Transverse colon (tissue), 4 donors: ENCODE measurements at regions not wholly inside any gene's neighbourhood (a gene's known extent, or its start where the extent isn't known, plus 50 kb on each side); places are given as distances from the start of the nearest gene placed in this dataset.

Experiments used
- DNase-seq: peaks from one replicate; pipeline ENCODE4 v3.0.0-alpha.2; 2019
- H3K27ac ChIP-seq, 4 donors: fragments of 200-600 bp; sonication (generic); 2 replicates each; pipeline ENCODE4 v1.5.1; 2016 to 2018; ENCODE audit warnings: inconsistent platforms in 4 of 4
- H3K27me3 ChIP-seq: fragments of 200-600 bp; sonication (generic); 2 replicates; pipeline ENCODE4 v1.5.1; 2017; ENCODE audit warnings: inconsistent platforms
- H3K36me3 ChIP-seq, 4 donors: fragments of 200-600 bp; sonication (generic); 2 replicates each; pipeline ENCODE4 v1.5.1; 2017 to 2019; ENCODE audit warnings: inconsistent platforms in 4 of 4
- H3K4me1 ChIP-seq, 4 donors: fragments of 200-600 bp; sonication (generic); 2 replicates each; pipeline ENCODE4 v1.5.1; 2017 to 2020; ENCODE audit warnings: inconsistent platforms in 4 of 4
- H3K4me3 ChIP-seq, 4 donors: fragments of 200-600 bp; sonication (generic); 1 replicate in 1 of 4; 2 replicates in 3 of 4; pipeline versions ENCODE4 v1.5.1 to v1.6.1; 2017 to 2019; ENCODE audit warnings: inconsistent platforms in 4 of 4
- H3K9me3 ChIP-seq, 2 donors: fragments of 200-600 bp; sonication (generic); 2 replicates each; pipeline ENCODE4 v1.5.1; 2017 to 2019; ENCODE audit warnings: inconsistent platforms in 2 of 2
- EP300 ChIP-seq: sonication (generic); formaldehyde crosslinking; IDR thresholded peaks from one replicate; pipeline ENCODE4 v1.6.1; 2017; ENCODE audit warnings: antibody characterized with exemption, low read depth
- POLR2A ChIP-seq: fragments of 450-650 bp; IDR thresholded peaks from one replicate; pipeline ENCODE4 v1.6.1; 2016; ENCODE audit warnings: antibody characterized with exemption, mild to moderate bottlenecking, moderate library complexity
- POLR2AphosphoS5 ChIP-seq, 3 donors: sonication (generic); formaldehyde crosslinking; IDR thresholded peaks; one replicate each; pipeline ENCODE4 v1.6.1; 2016; ENCODE audit warnings: antibody characterized with exemption in 3 of 3
- WGBS, 2 donors: methylation state at CpG; one replicate each; pipeline ENCODE4 v1.1.5; 2018; ENCODE audit warnings: low coverage in 1 of 2; 5-methylcytosine and 5-hydroxymethylcytosine counted together
- in situ Hi-C, 4 donors: fragments of 200-750 bp; cut with MboI; loops; one replicate each; pipeline versions ENCODE4 v1.15.0 to v1.15.1; 2017; ENCODE audit warnings: low sequenced_read_pairs in 3 of 4, low pct_ligation_motif_present in 1 of 4, low pct_unique_long_range_greater_than_20kb in 1 of 4
- intact Hi-C: fragments of 100-400 bp; cut with DNase I; formaldehyde crosslinking; loops from one replicate; pipeline ENCODE4 v1.15.1; 2023; ENCODE audit warnings: low total_unique reads
- TF ChIP-seq, protein P1 (sequence below), 5 experiments: fragments of 200-600 bp in 3 of 5; fragments of 450-650 bp in 2 of 5; sonication (generic) in 3 of 5; IDR thresholded peaks; 1 replicate in 2 of 5; 2 replicates in 3 of 5; pipeline ENCODE4 v1.5.1; 2016 to 2017; ENCODE audit warnings: antibody characterized with exemption in 5 of 5, inconsistent platforms in 3 of 5, mild to moderate bottlenecking in 2 of 5, moderate library complexity in 1 of 5

DNA sequence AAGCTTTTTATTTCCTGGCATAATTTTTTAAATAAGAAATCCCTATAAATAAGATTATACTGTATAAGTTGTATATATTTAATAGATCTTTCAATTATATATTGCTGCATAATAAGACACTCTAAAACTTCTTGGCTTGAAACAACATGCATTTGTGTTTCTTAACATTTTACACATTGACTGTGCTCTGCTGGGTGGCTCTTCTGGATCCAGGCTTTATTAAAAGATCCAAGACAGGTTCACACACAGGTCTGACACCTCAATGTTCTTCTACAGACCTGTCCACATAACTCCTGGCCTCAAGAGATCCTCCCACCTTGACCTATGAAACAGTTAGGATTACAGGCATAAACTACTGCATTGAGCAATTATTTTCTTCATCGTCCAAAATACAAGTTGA lies 77.6 kb upstream of the PCDH17 start:
- no peaks in the 10 kb centered on the region for H3K4me1 ChIP-seq
- WGBS, 2 donors: 91 to 94% methylated on average over 1 of the region's 1 CpG
- no peak overlapping the region for H3K27ac ChIP-seq
- DNase-seq: no peak
- intact Hi-C loops (no loop called here), in situ Hi-C loops (no loop called here)
- no peaks in the 10 kb centered on the region for H3K36me3 ChIP-seq
- H3K4me3 ChIP-seq: no peak overlapping the region
- no peaks in the 10 kb centered on the region for H3K27me3 ChIP-seq
- TF ChIP-seq POLR2A: no peak
- no peak for TF ChIP-seq EP300
- TF ChIP-seq, protein P1, sequence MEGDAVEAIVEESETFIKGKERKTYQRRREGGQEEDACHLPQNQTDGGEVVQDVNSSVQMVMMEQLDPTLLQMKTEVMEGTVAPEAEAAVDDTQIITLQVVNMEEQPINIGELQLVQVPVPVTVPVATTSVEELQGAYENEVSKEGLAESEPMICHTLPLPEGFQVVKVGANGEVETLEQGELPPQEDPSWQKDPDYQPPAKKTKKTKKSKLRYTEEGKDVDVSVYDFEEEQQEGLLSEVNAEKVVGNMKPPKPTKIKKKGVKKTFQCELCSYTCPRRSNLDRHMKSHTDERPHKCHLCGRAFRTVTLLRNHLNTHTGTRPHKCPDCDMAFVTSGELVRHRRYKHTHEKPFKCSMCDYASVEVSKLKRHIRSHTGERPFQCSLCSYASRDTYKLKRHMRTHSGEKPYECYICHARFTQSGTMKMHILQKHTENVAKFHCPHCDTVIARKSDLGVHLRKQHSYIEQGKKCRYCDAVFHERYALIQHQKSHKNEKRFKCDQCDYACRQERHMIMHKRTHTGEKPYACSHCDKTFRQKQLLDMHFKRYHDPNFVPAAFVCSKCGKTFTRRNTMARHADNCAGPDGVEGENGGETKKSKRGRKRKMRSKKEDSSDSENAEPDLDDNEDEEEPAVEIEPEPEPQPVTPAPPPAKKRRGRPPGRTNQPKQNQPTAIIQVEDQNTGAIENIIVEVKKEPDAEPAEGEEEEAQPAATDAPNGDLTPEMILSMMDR (IDR thresholded peaks at IDR 0.05): no peak
- no peak for TF ChIP-seq POLR2AphosphoS5 (IDR thresholded peaks at IDR 0.05)
- H3K9me3 ChIP-seq: peaks cover 0 to 7% of the 10 kb centered on the region in 2 donors

DNA sequence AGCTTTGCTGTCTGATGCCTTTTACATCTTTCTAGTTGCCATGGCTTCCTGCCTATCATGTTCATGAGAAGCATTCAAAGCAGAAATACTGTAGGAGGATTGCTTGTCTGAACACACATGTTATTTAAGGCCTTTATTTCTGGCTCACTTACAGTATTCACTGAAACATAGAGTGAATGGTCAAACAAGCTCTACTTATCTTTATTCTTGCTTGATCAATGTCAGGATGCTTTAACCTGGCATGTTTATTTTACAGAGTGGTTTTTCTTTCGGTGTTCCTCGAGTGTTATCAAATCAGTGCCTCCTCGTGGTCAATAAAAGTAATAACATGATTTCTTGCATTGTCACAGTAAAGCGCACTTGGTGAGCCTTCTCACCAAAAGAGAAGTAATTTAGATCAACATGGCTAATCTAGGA lies 73.5 kb upstream of the PCDH17 start:
- no peak for DNase-seq
- no peak overlapping the region for H3K4me3 ChIP-seq
- H3K27ac ChIP-seq: no peak overlapping the region
- no peaks in the 10 kb centered on the region for H3K4me1 ChIP-seq
- peaks cover 0 to 7% of the 10 kb centered on the region in 2 donors for H3K9me3 ChIP-seq
- no peak for TF ChIP-seq POLR2AphosphoS5 (IDR thresholded peaks at IDR 0.05)
- TF ChIP-seq, protein P1 (IDR thresholded peaks at IDR 0.05): peak in 1 of 5 experiments; percentile 13
- H3K36me3 ChIP-seq: no peaks in the 10 kb centered on the region
- intact Hi-C loops: no loop called here
- H3K27me3 ChIP-seq: no peaks in the 10 kb centered on the region
- WGBS, 2 donors: 7 to 9% methylated on average over 4 of the region's 4 CpGs
- in situ Hi-C loops: no loop called here

DNA sequence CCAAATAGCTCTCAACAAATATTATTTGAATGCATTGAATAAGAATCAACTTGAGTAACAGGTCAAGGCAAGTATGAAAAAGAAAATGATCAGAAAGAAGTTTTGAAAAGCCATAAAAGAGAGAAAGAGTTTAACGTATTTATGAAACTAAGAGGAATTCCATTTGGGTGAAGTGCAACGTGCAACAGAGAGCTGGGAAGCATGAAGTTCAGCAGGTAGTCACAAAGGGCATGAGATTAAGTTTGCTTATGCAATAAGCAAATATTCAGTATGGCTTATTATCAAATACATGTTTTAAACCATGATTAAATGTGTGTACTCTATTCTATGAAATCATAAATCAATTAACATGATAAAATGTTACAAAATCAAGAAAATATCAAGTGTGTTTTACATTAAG lies 62.7 kb upstream of the PCDH17 start:
- in situ Hi-C loops: no loop called here
- intact Hi-C loops: no loop called here
- WGBS, 2 donors: 41 to 45% methylated on average over 2 of the region's 2 CpGs
- H3K4me1 ChIP-seq: no peaks in the 10 kb centered on the region
- H3K4me3 ChIP-seq: no peak overlapping the region
- DNase-seq: no peak
- TF ChIP-seq POLR2A: no peak
- TF ChIP-seq EP300: no peak
- TF ChIP-seq, protein P1 (IDR thresholded peaks at IDR 0.05): no peak
- TF ChIP-seq POLR2AphosphoS5 (IDR thresholded peaks at IDR 0.05): no peak
- H3K9me3 ChIP-seq: no peaks in the 10 kb centered on the region
- no peak overlapping the region for H3K27ac ChIP-seq
- H3K36me3 ChIP-seq: no peaks in the 10 kb centered on the region
- H3K27me3 ChIP-seq: no peaks in the 10 kb centered on the region

DNA sequence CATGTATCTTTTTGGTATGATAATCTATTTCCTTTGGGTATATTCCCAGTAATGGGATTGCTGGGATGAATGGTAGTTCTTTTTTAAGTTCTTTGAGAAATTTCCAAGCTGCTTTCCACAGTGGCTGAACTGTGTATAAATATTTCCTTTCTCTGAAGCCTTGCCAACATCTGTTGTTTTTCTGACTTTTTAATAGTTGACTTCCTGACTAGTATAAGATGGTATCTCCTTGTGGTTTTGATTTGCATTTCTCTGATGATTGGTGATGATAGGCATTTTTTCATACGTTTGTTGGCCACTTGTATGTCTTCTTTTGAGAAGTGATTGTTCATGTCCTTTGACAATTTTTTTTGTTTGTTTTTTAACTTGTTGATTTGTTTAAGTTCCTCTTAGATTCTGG lies 61.6 kb upstream of the PCDH17 start:
- intact Hi-C loops: no loop called here
- Histone ChIP-seq H3K27me3 (no peaks in the 10 kb centered on the region), H3K27ac (no peak overlapping the region), H3K9me3 (peaks cover 0 to 5% of the 10 kb centered on the region in 2 donors), H3K36me3 (no peaks in the 10 kb centered on the region), H3K4me3 (no peak overlapping the region), H3K4me1 (no peaks in the 10 kb centered on the region)
- no peak for TF ChIP-seq POLR2A
- TF ChIP-seq POLR2AphosphoS5 (IDR thresholded peaks at IDR 0.05): no peak
- TF ChIP-seq, protein P1 (IDR thresholded peaks at IDR 0.05): no peak
- no peak for TF ChIP-seq EP300
- in situ Hi-C loops: no loop called here
- DNase-seq: no peak
- WGBS, 2 donors: 13 to 21% methylated on average over 1 of the region's 1 CpG
